HG02973 (cell line): ENCODE measurements at regions not wholly inside any gene's neighbourhood (a gene's known extent, or its start where the extent isn't known, plus 50 kb on each side); places are given as distances from the start of the nearest gene placed in this dataset.

Experiments used
- ATAC-seq: cut with Tn5 transposase; IDR thresholded peaks from one replicate; pipeline ENCODE4 v1.9.1; 2021; ENCODE audit warnings: moderate library complexity; ENCODE audit not compliant: unreplicated experiment

- ATAC-seq = no peak
These were observed 2263.8 kb upstream of the ACO1 start for GRCh38 chr9:30120666-30121065.

GRCh38 chr9:30121611-30122010, 2262.8 kb upstream of the ACO1 start:
- ATAC-seq = no peak

- ATAC-seq = no peak
These were observed 2258.6 kb upstream of the ACO1 start for GRCh38 chr9:30125881-30126280.

- no peak for ATAC-seq
These were observed 2257.1 kb upstream of the ACO1 start for GRCh38 chr9:30127371-30127770.

GRCh38 chr9:30140407-30140806, 2244.0 kb upstream of the ACO1 start:
- no peak for ATAC-seq

GRCh38 chr9:30160570-30160969, 2223.9 kb upstream of the ACO1 start:
- no peak for ATAC-seq

- ATAC-seq = no peak
These were observed 2212.2 kb upstream of the ACO1 start for GRCh38 chr9:30172206-30172605.

- ATAC-seq = no peak
These were observed 2205.8 kb upstream of the ACO1 start for GRCh38 chr9:30178610-30179009.

- ATAC-seq = no peak
These were observed 2191.0 kb upstream of the ACO1 start for GRCh38 chr9:30193421-30193820.

- no peak for ATAC-seq
These were observed 2187.5 kb upstream of the ACO1 start for GRCh38 chr9:30196941-30197340.

GRCh38 chr9:30197453-30197852, 2187.0 kb upstream of the ACO1 start:
- no peak for ATAC-seq

- ATAC-seq = no peak
These were observed 2186.5 kb upstream of the ACO1 start for GRCh38 chr9:30197954-30198353.

- ATAC-seq = no peak
These were observed 2185.8 kb upstream of the ACO1 start for GRCh38 chr9:30198463-30199309.

GRCh38 chr9:30201024-30201423, 2183.4 kb upstream of the ACO1 start:
- no peak for ATAC-seq

- no peak for ATAC-seq
These were observed 2149.4 kb upstream of the ACO1 start for GRCh38 chr9:30235068-30235467.

GRCh38 chr9:30235564-30235963, 2148.9 kb upstream of the ACO1 start:
- ATAC-seq = no peak

- no peak for ATAC-seq
These were observed 2144.6 kb upstream of the ACO1 start for GRCh38 chr9:30239878-30240277.

GRCh38 chr9:30243467-30243866, 2141.0 kb upstream of the ACO1 start:
- ATAC-seq = no peak

- ATAC-seq = no peak
These were observed 2139.6 kb upstream of the ACO1 start for GRCh38 chr9:30244877-30245276.

GRCh38 chr9:30250872-30251271, 2133.6 kb upstream of the ACO1 start:
- ATAC-seq = no peak

- ATAC-seq = no peak
These were observed 2126.3 kb upstream of the ACO1 start for GRCh38 chr9:30258094-30258493.

- peak; percentile 61 for ATAC-seq
These were observed 2104.1 kb upstream of the ACO1 start for GRCh38 chr9:30280229-30280900.
